SU-DHL-6 (cell line): ENCODE measurements at regions not wholly inside any gene's neighbourhood (a gene's known extent, or its start where the extent isn't known, plus 50 kb on each side); places are given as distances from the start of the nearest gene placed in this dataset.

Source experiments
- CTCF ChIP-seq: fragments of 200-600 bp; sonication (generic); IDR thresholded peaks from one replicate; pipeline ENCODE4 v1.5.1; 2017; ENCODE audit warnings: antibody characterized with exemption, mild to moderate bottlenecking, low read length, moderate library complexity; ENCODE audit not compliant: insufficient read depth, poor library complexity, severe bottlenecking
- EZH2phosphoT487 ChIP-seq: fragments of 200-600 bp; sonication (generic), shearing (Covaris generic); conservative IDR thresholded peaks from 2 replicates; pipeline ENCODE4 v1.6.1; 2018; ENCODE audit warnings: mild to moderate bottlenecking, antibody characterized with exemption, low read length, moderate library complexity, mixed read lengths

DNA sequence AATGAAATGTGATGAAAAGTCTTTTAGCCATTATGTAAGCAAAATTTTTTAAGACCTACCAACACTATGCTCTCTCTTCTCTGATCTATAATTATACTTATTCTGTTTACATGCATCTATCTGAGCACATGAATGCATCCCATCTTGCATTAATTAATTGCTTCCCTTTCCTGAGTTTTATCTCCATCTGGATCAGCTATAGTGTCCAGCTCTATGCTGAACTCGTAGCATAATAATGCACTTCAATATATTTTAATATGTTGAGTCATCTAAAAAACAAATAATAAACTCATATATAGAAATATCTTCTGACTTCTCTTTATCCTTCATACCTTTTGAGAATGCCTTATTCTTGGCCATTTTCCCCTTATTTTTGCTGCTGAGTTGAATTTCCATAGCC lies 1097.8 kb downstream of the TTLL7 start:
- TF ChIP-seq CTCF = no peak
- TF ChIP-seq EZH2phosphoT487 = no peak
